H1 (cell line): ENCODE measurements at regions not wholly inside any gene's neighbourhood (a gene's known extent, or its start where the extent isn't known, plus 50 kb on each side); places are given as distances from the start of the nearest gene placed in this dataset.
"Not testable (repeated sequence)": the region's sequence is repeated elsewhere in the genome, so short reads cannot be mapped to it uniquely, and the experiment has no call there.

Experiments
- CTCF ChIP-seq, 3 experiments: IDR thresholded peaks; 1 replicate in 2 of 3; 2 replicates in 1 of 3; pipeline versions ENCODE4 v1.5.1 to v1.6.1; 2011; ENCODE audit warnings: low read length in 3 of 3, mild to moderate bottlenecking in 3 of 3, inconsistent platforms in 2 of 3, low read depth in 1 of 3, moderate library complexity in 1 of 3; ENCODE audit not compliant: insufficient read depth in 1 of 3; ENCODE audit errors: control extremely low read depth in 1 of 3
- EZH2 ChIP-seq: fragments of 200-600 bp; sonication (generic); IDR thresholded peaks from 2 replicates; pipeline ENCODE4 v1.7.1; 2012; ENCODE audit warnings: low read depth, mild to moderate bottlenecking, moderate library complexity, low read length, inconsistent platforms; ENCODE audit not compliant: severe bottlenecking
- POLR2A ChIP-seq, 2 experiments: IDR thresholded peaks; 1 replicate in 1 of 2; 2 replicates in 1 of 2; pipeline ENCODE4 v1.6.1; 2011; ENCODE audit warnings: low read depth in 2 of 2, low read length in 2 of 2, mild to moderate bottlenecking in 2 of 2; ENCODE audit errors: control extremely low read depth in 1 of 2
- POLR2AphosphoS5 ChIP-seq: IDR thresholded peaks from 2 replicates; pipeline ENCODE4 v1.6.1; 2011; ENCODE audit warnings: low read depth, low read length

GRCh38 chr3:69609566-69609965, 129.7 kb upstream of the MITF start:
- not testable (repeated sequence) for TF ChIP-seq CTCF (IDR thresholded peaks at IDR 0.05; ENCODE audit: control extremely low read depth in 1 of 3, insufficient read depth in 1 of 3, low read depth in 1 of 3, low read length in 3 of 3); EZH2; POLR2AphosphoS5; POLR2A (IDR thresholded peaks at IDR 0.05; ENCODE audit: control extremely low read depth in 1 of 2, low read depth in 2 of 2, low read length in 2 of 2)
